OCI-LY7 (cell line): ENCODE measurements at regions not wholly inside any gene's neighbourhood (a gene's known extent, or its start where the extent isn't known, plus 50 kb on each side); places are given as distances from the start of the nearest gene placed in this dataset.

Experiments
- BruUV-seq: library from RNA; stranded (reverse); fragments of 400-500 nt; replicated peaks from 2 replicates; lab custom pipeline; 2021; lab: Mats Ljungman, UMichigan
- CTCF ChIA-PET: fragments of 300-600 bp; sonication (Branson Sonifier 250); formaldehyde crosslinking; loops from one replicate; lab custom pipeline; 2022; ENCODE audit warnings: antibody characterized with exemption; ENCODE audit not compliant: unreplicated experiment; lab: Charles Lee
- POLR2A ChIA-PET: fragments of 300-600 bp; sonication (Branson Sonifier 250); formaldehyde crosslinking; loops from one replicate; lab custom pipeline; 2022; ENCODE audit warnings: antibody characterized with exemption; lab: Charles Lee
- DNase-seq: peaks from one replicate; pipeline ENCODE4 v3.0.0-alpha.2; 2015; ENCODE audit warnings: low spot score
- H2AFZ ChIP-seq: fragments of 200-600 bp; sonication (generic), shearing (Covaris generic); 2 replicates; pipeline ENCODE4 v1.6.1; 2014; ENCODE audit warnings: mild to moderate bottlenecking, antibody characterized with exemption, low read length, moderate library complexity
- H3K27ac ChIP-seq: fragments of 200-600 bp; sonication (generic); 2 replicates; pipeline ENCODE4 v1.5.1; 2014; ENCODE audit warnings: mixed run types, low read depth, mild to moderate bottlenecking, moderate library complexity, low read length, inconsistent platforms; ENCODE audit not compliant: poor library complexity, severe bottlenecking
- H3K36me3 ChIP-seq: fragments of 200-600 bp; sonication (generic); 2 replicates; pipeline ENCODE4 v1.6.1; 2014; ENCODE audit warnings: mild to moderate bottlenecking, antibody characterized with exemption, low read length, moderate library complexity, mixed read lengths; ENCODE audit not compliant: insufficient read depth
- H3K4me1 ChIP-seq: fragments of 200-600 bp; sonication (generic); 2 replicates; pipeline ENCODE4 v1.5.1; 2014; ENCODE audit warnings: mild to moderate bottlenecking, low read length; ENCODE audit not compliant: insufficient read depth, poor library complexity, severe bottlenecking
- H3K4me2 ChIP-seq: fragments of 200-600 bp; sonication (generic); 2 replicates; pipeline ENCODE4 v1.6.1; 2014; ENCODE audit warnings: mild to moderate bottlenecking, low read length
- H3K4me3 ChIP-seq: fragments of 200-600 bp; sonication (generic); 2 replicates; pipeline ENCODE4 v1.5.1; 2014; ENCODE audit warnings: mild to moderate bottlenecking, low read depth, low read length; ENCODE audit not compliant: poor library complexity, severe bottlenecking
- H3K79me2 ChIP-seq: fragments of 200-600 bp; sonication (generic); 2 replicates; pipeline ENCODE4 v1.6.1; 2016; ENCODE audit warnings: low read depth, mild to moderate bottlenecking, low read length, moderate library complexity, mixed read lengths; ENCODE audit not compliant: insufficient read depth
- H3K9me2 ChIP-seq: fragments of 200-600 bp; sonication (generic); 2 replicates; pipeline ENCODE4 v1.6.1; 2016; ENCODE audit warnings: mild to moderate bottlenecking, low read length, mixed read lengths; ENCODE audit not compliant: insufficient read depth
- H3K9me3 ChIP-seq: fragments of 200-600 bp; sonication (generic); 2 replicates; pipeline ENCODE4 v1.6.1; 2014; ENCODE audit warnings: mild to moderate bottlenecking, mixed run types, low read length, mixed read lengths
- H4K20me1 ChIP-seq: fragments of 200-600 bp; sonication (generic); 2 replicates; pipeline ENCODE4 v1.6.1; 2014; ENCODE audit warnings: mild to moderate bottlenecking, antibody characterized with exemption, low read length, moderate library complexity, mixed read lengths; ENCODE audit not compliant: insufficient read depth
- EZH2phosphoT487 ChIP-seq: fragments of 200-600 bp; sonication (generic); IDR thresholded peaks from 2 replicates; pipeline ENCODE4 v1.6.1; 2018; ENCODE audit warnings: low read depth, borderline replicate concordance, mild to moderate bottlenecking, mixed run types, antibody characterized with exemption, low read length, moderate library complexity, mixed read lengths
- intact Hi-C: fragments of 100-400 bp; cut with micrococcal nuclease; formaldehyde crosslinking; loops from one replicate; pipeline ENCODE4 v1.10.0; 2022; ENCODE audit not compliant: unreplicated experiment
- TF ChIP-seq, protein P1 (sequence below): fragments of 200-600 bp; sonication (generic); conservative IDR thresholded peaks from 2 replicates; pipeline ENCODE4 v1.5.1; 2014; ENCODE audit warnings: mild to moderate bottlenecking, antibody characterized with exemption, low read length, moderate library complexity, mixed read lengths

- no peak overlapping the region for H3K27ac ChIP-seq
- H3K4me1 ChIP-seq, result no peaks in the 10 kb centered on the region
- no peaks in the 10 kb centered on the region for H3K36me3 ChIP-seq
- H4K20me1 ChIP-seq, result no peaks in the 10 kb centered on the region
- intact Hi-C loops, result no loop called here
- no peak overlapping the region for H3K4me2 ChIP-seq
- POLR2A ChIA-PET, result no interaction called here
- no peaks in the 10 kb centered on the region for H3K79me2 ChIP-seq
- BruUV-seq, result no TSS peak
- CTCF ChIA-PET, result no interaction called here
- no peak overlapping the region for H3K4me3 ChIP-seq
- TF ChIP-seq, protein P1, sequence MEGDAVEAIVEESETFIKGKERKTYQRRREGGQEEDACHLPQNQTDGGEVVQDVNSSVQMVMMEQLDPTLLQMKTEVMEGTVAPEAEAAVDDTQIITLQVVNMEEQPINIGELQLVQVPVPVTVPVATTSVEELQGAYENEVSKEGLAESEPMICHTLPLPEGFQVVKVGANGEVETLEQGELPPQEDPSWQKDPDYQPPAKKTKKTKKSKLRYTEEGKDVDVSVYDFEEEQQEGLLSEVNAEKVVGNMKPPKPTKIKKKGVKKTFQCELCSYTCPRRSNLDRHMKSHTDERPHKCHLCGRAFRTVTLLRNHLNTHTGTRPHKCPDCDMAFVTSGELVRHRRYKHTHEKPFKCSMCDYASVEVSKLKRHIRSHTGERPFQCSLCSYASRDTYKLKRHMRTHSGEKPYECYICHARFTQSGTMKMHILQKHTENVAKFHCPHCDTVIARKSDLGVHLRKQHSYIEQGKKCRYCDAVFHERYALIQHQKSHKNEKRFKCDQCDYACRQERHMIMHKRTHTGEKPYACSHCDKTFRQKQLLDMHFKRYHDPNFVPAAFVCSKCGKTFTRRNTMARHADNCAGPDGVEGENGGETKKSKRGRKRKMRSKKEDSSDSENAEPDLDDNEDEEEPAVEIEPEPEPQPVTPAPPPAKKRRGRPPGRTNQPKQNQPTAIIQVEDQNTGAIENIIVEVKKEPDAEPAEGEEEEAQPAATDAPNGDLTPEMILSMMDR, result no peak
- TF ChIP-seq EZH2phosphoT487, result no peak
- DNase-seq, result no peak
- H2AFZ ChIP-seq, result no peak overlapping the region
- H3K9me3 ChIP-seq, result peaks cover 6% of the 10 kb centered on the region; the same call in 1 of the 2 replicates
- H3K9me2 ChIP-seq, result no peaks in the 10 kb centered on the region
Measured at GRCh38 chr2:31674446-31674845, 93.7 kb upstream of the SRD5A2 start.

GRCh38 chr2:31666878-31667277, 86.1 kb upstream of the SRD5A2 start:
- DNase-seq, result no peak
- Histone ChIP-seq H4K20me1 (no peaks in the 10 kb centered on the region), H3K4me1 (no peaks in the 10 kb centered on the region), H3K79me2 (no peaks in the 10 kb centered on the region), H3K27ac (no peak overlapping the region), H3K36me3 (no peaks in the 10 kb centered on the region), H3K9me3 (no peaks in the 10 kb centered on the region), H3K4me3 (no peak overlapping the region), H2AFZ (no peak overlapping the region), H3K9me2 (no peaks in the 10 kb centered on the region), H3K4me2 (no peak overlapping the region)
- CTCF ChIA-PET, result no interaction called here
- TF ChIP-seq, protein P1, result no peak
- no peak for TF ChIP-seq EZH2phosphoT487
- POLR2A ChIA-PET, result interaction anchor here (0.9 kb wide), 1 partner anchor 557 kb away, joined by 3 read pairs; no protein-coding TSS in a partner anchor
- BruUV-seq, result no TSS peak
- intact Hi-C loops, result no loop called here

DNA sequence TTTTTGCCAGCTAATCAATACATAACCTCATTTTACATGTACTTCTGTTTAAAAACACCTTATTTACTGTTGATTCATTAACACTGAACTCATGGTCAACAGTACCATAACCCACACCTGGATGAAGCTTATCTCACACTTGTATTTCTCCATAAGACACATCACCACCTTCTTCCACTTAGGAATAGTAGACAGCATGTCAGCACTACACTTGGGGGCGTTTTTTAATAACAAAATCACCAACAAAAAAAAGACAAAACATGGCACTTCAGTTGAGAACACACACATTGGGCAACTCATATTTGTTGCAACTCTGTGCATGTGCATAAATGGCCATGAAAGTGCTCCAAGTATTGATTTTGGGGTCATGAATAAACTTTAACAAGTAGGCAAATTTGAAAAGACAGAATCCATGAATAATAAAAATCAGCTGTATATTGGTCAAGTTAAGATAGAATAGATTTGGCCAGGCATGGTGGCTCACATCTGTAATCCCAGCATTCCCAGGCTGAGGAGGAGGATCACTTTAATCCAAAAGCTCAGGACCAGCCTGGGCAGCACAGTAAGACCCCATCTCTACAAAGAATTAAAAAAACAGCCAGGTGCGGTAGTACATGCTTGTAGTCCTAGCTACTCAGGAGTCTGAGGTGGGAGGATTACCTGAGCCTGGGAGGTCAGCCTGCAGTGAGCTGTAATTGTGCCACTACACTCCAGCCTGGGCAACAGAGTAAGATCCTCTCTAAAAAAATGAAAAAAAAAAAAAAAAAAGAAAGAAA, 84.4 kb upstream of the SRD5A2 start:
- ChIA-PET CTCF (no interaction called here), POLR2A (interaction anchor here (1.1 to 1.3 kb wide), 2 partner anchors 15 to 21 kb away, joined by 3 to 4 read pairs; no protein-coding TSS in a partner anchor)
- TF ChIP-seq, protein P1, result no peak
- no peak for TF ChIP-seq EZH2phosphoT487
- Histone ChIP-seq H3K4me1 (no peaks in the 10 kb centered on the region), H3K9me3 (no peaks in the 10 kb centered on the region), H3K36me3 (no peaks in the 10 kb centered on the region), H4K20me1 (no peaks in the 10 kb centered on the region), H3K79me2 (no peaks in the 10 kb centered on the region), H3K4me3 (no peak overlapping the region), H3K4me2 (no peak overlapping the region), H3K27ac (no peak overlapping the region), H3K9me2 (no peaks in the 10 kb centered on the region), H2AFZ (no peak overlapping the region)
- no peak for DNase-seq
- BruUV-seq, result no TSS peak
- intact Hi-C loops, result no loop called here
